HT1080 (cell line): ENCODE measurements at regions not wholly inside any gene's neighbourhood (a gene's known extent, or its start where the extent isn't known, plus 50 kb on each side); places are given as distances from the start of the nearest gene placed in this dataset.

Source experiments
- DNase-seq: peaks from one replicate; pipeline ENCODE4 v3.0.0-alpha.2; 2015; ENCODE audit warnings: low read depth

DNA sequence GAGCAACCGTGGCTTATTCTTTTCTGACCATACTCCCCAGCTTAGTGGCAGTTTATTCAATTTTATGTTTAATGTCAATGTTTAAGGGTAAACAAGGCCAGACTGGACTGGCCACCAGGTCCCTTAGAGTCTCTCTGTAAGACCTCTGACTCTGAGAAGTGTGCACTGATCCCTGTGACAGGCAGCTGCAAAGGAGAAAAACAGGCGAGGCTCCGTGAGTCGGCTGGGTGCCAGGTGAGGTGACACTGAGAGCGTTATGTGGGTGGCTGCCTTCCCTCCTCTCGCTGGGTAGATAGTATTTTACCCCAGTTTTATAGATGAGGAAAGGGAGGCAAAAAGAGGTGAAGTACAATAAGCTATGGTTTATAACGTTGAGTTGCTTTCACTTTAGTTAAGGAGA is 139.4 kb upstream of the HDAC4 start:
- DNase-seq, result no peak

DNA sequence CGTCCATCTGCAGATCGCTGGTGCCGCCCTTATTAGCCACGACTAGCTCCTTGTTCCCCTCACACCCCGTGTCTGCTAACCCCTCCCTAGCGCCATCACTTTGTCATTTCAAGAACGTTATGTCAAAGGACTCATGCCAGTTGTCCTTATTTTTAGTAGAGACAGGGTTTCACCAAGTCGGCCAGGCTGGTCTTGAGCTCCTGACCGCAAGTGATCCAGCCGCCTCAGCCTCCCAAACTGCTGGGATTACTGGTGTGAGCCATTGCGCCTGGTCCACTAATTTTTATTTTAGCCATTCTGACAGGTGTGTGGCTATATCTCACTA is 138.9 kb upstream of the HDAC4 start:
- DNase-seq, result no peak

DNA sequence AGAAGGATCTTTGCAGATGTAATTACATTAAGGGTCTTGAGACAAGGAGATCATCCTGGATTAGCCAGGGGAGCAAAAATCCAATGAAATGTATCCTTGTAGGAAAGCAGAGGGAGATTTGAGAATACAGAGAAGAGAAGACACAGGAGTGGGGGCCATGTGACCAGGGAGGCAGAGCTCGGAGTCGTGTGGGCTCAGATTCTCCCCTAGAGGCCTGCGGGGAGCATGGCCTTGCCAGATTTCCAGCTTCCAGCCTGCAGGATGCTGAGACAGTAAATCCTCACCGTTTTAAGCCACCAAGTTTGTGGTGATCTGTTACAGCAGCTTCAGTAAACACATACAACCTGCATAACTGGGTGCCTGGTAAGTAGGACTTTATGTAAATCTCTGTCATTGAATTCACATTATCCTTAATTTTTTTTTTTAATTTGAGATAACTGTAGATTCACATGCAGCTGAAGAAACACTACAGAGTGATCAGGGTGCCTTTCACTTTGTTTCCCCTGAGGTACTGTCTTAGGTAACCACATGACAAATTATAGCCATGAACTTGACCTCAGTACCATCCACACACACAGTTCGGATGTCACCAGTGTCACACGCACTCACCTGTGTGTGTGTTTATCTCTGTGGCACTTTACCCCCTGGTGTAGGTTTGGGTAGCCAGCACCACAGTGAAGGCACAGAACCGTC is 138.4 kb upstream of the HDAC4 start:
- DNase-seq, result no peak

DNA sequence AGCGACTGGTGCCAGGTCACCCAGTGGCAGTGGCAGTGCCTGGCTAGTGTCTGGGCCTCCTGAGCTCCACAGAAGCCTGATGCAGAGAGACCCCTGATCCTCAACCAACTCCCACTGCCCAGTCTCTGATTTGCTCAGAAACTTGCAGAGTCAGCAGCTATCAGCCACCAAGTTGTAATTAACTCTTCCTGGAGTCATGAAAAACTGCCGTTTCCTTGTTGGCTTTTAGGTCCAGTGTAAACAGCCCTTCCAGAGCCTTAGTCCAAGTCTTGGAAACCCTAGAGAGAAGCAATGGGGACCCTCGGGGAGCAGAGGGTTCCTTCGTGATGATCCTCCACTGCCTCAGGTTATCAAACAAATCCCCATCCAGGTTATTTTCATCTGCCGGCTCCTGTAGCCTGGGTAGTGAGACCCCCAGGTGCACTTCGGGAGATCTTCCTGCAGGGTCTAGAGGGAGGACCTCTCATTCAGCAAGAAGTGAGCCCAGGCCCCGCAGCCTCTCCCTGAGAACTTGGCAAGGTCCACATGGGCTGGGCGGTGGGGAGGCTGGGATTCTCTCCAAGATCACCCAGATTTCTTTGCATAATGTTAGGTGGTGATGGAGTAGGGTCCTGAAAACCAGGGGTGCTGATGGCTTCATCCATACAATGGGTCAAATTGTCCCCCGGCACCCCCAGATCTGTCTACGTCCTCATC is 137.7 kb upstream of the HDAC4 start:
- DNase-seq, result no peak

DNA sequence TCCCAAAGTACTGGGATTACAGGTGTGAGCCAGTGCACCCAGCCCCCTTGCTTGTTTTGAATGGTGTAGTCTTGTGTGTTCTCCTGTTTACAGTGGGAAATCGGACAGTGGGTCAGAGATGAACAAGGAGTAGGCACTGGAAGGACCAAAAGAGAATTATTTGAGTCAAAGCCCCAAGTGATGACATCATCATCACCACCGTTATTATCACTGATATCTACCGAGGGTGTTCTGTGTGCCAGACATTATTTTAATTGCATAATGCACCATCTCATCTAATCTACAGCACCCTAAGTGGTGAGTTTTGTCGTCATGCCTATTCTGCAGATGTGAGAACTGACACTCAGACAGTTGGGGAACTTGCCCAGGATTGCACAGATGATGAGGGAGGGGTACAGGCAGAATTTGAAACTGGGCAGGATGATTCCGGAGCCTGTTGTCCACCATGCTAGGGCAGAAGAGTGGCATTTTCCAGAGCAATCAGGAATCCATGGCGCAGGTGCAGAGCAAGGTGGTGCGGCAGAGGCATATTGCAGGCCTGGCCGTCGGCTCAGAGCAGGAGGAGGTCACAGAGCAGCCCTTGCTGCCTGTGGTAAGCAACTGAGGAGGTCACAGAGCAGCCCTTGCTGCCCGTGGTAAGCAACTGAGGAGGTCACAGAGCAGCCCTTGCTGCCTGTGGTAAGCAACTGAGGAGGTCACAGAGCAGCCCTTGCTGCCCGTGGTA is 137.0 kb upstream of the HDAC4 start:
- DNase-seq, result no peak

DNA sequence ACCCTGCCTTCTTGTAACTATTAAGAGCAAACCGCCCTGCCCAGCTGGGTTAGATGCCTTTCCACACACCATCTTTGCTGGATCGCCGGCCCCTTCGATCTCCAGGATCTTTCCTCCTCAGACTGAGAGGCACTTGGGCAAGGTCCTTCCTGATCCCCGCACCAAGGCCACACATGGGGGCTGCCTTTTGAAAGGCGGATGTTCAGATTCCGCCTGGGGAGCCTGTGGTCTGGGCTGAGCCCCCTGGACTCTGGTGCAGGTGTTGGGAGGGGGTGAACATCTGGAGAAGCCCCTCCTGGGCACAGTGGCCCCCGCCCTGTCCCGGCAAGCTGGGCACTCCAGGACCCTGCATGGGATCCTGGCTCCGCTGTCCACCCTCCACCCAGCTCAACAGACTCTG is 135.4 kb upstream of the HDAC4 start:
- DNase-seq, result no peak

DNA sequence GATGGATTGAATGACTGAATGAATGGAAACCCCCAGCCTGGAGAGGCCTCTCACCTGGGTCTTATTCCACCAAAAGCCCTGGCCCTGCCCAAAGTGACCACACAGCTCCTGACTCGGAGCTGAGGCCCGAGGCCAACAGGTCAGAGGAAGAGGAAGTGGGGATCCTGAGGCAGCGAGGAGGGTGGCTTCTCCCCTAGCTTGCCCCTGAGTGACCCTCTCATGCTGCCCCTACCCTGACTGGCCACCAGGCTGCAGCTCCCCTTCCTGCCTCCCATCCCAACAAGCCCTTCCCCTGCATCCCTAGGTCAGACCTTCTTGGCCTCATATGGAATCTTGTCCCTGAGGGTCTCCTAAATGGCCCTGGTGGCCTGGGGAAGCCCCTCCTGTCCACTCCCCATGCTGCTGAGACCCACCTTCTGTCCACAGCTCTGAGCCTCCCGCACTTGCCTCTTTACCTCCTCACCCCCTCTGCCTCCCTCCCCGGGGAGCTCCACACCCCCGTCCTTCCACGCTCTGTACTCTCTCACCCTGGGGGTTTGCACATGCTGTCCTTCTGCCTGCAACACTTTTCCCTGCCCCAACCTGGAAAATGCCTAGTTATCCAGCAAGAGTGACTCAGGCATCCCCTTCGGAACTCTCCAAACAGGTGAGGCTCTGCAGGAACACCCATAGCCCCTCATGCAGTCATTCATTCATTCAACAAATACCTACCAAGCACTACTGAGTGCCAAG is 134.8 kb upstream of the HDAC4 start:
- no peak for DNase-seq

DNA sequence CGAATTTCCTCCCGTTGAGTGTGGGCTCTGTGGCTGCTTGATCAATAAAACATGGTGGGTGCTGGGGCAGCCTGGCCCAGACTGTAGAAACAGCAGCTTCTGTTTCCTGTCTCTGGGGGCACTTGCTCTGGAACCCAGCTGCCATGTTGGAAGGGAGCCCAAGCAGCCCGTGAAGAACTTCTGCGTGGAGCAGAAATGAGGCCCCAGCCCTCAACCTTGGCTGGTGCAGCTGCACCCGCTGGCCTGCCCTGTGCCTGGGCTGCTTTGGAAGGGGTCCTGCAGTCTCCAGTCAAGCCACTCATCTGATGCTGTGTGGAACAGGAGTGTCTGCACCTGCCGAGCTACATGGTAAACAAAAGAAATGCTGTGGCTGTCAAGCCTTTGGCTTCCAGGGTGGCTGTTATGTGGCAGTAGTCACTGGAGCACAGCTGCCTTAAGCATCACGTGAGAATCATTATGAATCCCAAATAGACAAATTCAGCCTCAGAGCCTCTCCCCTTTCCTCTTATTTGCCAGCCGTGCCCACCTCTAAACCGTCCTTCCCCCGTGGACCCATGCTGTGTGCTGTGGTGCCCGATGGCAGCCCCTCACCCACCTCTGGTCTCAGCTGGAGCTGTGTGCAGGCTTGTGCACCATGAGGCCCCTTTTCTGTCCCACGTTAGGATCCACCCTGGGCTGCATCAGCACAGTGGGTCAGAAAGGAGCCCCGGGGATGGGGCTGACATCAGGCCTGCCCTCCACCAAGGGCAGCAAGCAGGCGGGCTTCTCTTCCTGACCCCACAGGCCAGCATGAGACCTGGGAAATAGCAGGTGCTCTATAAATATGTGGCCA is 134.0 kb upstream of the HDAC4 start:
- no peak for DNase-seq

DNA sequence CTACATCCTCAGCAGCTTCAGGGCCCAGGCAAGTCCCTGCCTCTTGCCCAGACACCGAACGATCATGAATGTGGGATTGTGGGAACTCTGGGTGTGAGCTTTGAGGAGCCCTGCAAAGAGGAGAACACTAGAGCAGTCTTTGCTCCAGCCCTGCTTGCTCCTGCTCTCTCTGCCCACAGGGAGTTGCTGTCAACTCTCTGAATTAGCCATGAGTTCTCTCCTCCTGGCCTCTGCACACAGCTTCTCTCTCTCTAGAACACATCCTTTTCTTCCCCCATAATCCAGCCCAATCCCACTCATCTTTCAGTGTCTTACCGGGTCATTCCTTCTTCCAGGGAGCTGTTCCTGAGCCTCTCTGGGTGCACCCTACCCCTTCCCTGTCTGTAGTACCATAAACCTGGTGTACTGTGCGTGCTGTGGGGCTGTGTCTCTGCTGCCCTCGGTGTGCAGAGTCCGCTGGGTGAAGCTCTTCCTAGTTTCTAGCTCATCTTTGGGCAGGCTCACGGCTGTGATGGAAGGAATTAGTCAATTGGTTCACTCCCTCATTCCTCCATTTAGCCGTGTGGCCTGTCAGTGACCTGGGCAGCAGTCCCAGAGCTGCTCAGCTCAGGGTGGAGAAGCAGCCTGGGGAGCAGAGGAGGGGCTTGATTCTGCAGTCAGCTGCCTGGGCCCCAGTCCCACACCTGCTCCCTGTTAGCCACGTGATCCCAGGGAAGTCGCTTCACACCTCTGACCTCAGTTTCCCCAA is 132.9 kb upstream of the HDAC4 start:
- no peak for DNase-seq

DNA sequence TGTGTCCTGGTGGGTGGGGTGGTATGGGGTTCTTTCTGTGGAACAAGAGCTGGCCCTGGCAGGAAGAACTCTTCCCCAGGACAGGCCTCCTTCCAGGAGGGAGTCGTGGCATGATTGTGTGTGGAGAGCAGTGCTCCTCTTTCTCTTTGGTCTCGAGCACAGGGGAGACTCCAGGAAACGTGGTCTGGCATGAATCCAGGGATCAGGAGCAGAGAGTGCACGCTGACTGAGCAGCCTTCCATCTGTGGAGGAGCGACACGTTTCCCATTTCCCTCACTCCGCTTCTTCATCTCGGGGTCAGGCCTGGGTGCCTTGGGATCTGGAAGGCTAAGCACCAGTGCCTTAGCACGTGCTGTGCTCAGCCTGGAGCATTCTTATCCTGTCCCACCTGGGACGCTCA is 132.0 kb upstream of the HDAC4 start:
- no peak for DNase-seq

DNA sequence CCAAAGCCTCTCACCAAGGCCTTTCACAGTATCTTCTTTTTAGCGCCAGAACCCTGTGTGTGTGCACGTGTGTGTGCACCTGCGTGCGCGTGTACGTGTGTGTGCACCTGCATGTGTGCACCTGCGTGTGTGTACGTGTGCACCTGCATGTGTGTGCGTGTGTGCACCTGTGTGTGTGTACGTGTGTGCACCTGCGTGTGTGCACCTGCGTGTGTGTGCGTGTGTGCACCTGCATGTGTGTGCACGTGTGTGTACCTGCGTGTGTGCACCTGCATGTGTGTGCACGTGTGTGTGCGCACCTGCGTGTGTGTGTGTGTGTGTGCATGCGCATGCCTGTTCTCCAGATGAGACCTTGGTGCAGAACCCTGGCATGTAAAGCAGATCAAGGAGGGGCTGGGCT is 131.4 kb upstream of the HDAC4 start:
- DNase-seq, result no peak

DNA sequence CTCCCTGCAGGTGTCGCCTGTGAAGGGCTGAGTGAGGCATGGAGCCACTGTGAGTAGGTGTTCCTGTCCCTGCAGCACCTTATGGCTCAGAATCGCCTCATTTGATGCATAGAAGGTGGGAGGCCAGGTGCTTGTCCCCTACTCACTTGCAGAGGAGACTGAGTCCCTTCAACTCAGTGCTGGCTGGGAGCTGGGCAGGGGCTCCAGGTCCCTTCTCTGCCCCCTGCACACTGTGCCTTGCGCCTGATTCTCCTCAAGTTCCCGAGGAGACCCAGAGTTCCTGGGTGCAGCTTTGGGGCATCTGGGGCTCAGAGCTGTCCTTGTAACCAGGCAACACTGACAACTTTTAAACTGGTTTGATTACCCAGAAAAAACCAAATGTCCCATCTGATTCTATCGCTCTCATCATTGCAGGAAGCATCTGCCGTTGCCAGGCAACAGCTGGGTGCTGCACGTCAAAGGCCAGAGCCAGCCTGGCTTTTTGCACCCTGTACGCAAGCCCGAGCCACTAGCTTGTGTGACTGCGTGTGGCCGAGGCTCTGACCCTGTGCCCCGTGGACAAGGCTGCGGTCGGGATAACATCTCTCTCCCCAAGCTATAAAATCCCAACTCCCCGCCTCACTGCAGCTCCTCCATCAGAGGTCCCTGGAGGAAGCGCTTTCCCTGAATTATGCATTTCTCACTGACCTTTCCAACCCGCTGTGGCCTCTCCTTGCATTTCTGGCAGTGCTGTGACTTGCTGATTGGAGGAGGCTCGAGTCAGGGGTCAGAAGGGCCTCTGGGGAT is 130.8 kb upstream of the HDAC4 start:
- no peak for DNase-seq

DNA sequence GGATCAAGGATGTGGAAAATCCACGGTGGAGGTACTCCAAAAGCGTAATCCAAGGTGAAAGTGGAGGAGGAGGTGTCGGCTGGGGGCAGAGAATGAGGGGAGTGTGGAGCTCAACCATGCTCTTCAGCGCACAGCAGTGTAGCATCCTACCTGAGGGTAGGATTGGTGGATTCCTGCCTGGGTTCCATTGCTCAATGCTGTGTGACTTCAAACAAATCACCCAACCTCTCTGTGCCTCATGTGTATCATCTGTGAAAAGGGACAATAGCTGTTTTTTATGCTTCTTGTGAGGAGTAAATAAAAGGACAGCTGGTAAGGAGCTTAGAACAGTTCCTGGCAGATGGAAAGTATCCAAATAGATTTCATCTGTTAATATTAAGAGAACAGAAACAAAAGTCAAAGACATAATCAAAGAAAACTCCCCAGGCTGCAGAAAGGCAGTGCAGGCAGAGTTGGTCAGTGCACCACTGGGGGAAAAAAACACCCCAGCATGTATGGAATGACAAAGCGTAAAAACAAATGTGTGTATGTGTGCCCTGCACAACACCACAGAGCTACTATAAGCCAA is 130.0 kb upstream of the HDAC4 start:
- DNase-seq, result no peak

DNA sequence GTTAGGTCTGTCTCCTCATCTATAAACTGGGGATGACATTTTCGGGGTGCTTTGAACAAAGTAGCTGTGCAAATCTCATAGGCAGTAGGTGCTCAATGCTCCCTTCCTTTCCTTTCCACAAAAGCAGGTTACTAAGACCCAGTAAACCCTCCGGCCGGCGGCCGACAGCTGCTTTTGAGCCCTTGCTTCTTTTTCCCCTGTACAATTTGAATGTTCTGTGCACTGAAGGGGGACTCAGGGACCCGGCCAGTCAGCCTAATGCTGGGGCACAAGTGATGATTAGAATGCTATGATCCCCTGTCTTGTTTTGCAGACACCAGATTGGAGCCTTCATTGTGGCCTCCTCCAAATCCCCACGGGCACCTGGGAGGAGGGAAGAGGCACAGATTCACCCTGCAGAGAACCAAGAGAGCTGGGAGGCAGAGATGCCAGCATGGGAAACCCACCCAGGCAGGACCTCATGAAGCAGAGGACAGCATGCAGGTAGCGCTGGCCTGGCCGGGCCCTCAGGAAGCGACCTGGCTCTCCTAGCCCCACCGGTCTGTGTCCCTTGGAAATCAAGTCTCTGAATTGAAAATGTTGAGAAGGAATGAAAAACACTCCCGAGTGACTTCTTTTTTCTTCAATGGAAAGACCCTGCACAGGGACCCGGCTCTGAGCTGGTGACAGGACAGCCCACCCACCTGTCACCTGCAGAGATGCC is 128.6 kb upstream of the HDAC4 start:
- no peak for DNase-seq

DNA sequence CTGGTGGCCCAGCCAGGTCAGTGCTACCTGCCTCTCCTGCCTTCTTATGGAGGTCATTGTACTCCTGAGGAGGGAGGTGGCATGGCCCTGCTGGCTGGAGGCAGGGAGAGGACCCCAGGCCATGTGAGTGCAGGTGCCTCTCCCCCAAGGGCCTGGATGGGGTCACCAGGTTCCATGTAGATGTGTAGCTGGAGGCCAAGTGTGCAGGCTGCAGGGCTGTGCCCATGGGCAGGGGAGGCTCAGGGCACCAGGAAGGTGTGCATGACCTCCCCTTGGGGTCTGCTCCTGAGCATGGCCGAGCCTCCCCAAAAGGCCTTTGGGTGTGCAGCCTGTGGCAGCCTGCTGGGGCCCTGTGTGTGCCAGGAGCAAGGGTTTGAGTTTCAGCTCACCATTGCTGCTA is 128.1 kb upstream of the HDAC4 start:
- DNase-seq, result no peak

DNA sequence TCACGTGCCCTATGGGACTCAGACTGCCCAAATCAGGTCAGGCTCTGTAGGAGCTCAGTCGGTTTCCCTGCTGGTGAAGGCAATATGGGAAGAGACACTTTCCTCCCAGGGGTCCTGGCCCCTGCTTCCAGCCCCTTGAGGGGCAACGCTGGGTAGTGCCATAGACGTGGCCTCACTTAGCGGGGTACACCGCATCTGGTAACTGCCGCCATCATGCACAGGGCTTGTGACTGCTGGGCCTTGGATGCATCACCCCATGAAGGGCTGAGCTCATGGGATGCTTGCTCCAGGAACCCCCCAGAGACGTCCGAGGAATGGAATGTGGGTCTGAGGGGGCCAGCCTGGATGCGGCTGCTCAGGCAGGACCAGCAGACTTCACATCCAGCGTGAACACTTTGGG is 127.3 kb upstream of the HDAC4 start:
- DNase-seq, result no peak

DNA sequence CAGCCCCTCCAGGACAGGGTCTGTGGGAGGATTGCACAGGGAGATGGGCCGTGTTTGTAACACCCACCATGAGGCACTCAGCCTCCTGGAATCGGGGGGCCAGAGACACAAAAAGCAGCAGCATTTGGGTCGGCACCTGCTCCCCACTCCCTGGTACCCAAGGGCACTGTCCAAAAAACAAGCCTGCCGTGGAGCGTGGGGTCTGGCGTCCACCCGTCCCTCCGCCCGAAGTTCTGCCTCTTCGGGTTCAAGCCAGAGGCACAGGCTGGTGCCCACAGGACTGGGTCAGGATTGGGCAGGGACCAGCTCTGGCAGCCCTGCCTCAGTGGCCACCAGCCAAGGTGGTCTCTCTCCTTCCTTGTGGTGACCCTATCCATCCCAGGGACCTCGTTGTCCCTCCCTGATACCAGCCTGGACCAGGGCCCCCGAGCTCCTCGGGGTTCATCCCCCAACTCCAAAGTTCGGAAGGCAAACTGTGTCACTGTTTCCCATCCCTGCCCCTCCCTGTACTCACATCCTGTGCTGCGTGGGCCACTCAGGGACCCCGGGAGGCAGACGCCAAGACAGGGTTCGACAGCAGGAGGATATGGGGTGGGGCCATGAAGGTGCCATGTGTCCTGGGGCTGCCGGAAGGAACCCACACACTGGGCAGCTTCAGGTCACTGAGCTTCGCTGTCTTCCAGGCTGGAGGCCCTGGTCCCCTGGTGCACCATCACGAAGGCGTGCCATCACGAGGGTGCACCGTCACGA is 126.0 kb upstream of the HDAC4 start:
- DNase-seq, result no peak

DNA sequence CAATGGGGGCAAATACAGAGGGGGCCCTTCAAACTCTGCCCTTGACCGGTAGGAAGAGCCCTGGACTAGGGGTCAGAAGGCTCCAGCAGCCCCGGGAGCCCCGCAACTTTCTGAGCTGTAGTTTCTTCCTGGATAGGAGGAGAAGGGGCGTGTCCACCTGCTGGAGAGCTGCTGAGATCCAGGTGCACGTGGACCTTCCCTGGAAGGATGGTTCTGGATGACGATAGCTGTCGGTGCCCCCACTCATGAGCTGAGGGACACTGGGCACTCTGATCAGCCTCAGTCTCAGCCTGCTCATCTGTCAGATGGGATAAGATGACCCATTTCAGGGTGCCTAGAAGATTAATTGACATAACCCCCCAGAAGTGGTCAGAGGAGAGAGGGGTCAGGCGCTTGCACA is 125.2 kb upstream of the HDAC4 start:
- no peak for DNase-seq
